Esophagus squamous epithelium (tissue), 4 donors: ENCODE measurements at regions not wholly inside any gene's neighbourhood (a gene's known extent, or its start where the extent isn't known, plus 50 kb on each side); places are given as distances from the start of the nearest gene placed in this dataset.

Experiments used
- CTCF ChIP-seq, 6 experiments: fragments of 450-650 bp in 4 of 6; fragments of 200-600 bp in 2 of 6; sonication (generic) in 2 of 6; IDR thresholded peaks; one replicate each; pipeline ENCODE4 v1.5.1; 2016 to 2019; ENCODE audit warnings: antibody characterized with exemption in 6 of 6, mild to moderate bottlenecking in 4 of 6, moderate library complexity in 4 of 6
- POLR2A ChIP-seq, 4 donors: fragments of 450-650 bp; IDR thresholded peaks; one replicate each; pipeline ENCODE4 v1.6.1; 2017; ENCODE audit warnings: antibody characterized with exemption in 4 of 4, mild to moderate bottlenecking in 4 of 4, moderate library complexity in 3 of 4

GRCh38 chr6:105539911-105540310, 137.0 kb upstream of the PREP start:
- no peak for TF ChIP-seq POLR2A (IDR thresholded peaks at IDR 0.05)
- no peak for TF ChIP-seq CTCF (IDR thresholded peaks at IDR 0.05)
